ENCODE measurements at regions not wholly inside any gene's neighbourhood (a gene's known extent, or its start where the extent isn't known, plus 50 kb on each side); places are given as distances from the start of the nearest gene placed in this dataset.

- TF ChIP-seq CTCF (CRISPR knock-in tag; IDR thresholded peaks at IDR 0.05) = no peak
- no peak for TF ChIP-seq SUZ12 (IDR thresholded peaks at IDR 0.05; ENCODE audit: low read depth, low read length)
- TF ChIP-seq HNRNPH1 (optimal IDR thresholded peaks at IDR 0.05; ENCODE audit: low read depth, low read length) = no peak
- TF ChIP-seq HOXA7 (CRISPR knock-in tag; IDR thresholded peaks at IDR 0.05) = no peak
- TF ChIP-seq ATF7 (IDR thresholded peaks at IDR 0.05) = no peak
- TF ChIP-seq ATF7 (CRISPR knock-in tag; IDR thresholded peaks at IDR 0.05) = no peak
- no peak for TF ChIP-seq EP300 (IDR thresholded peaks at IDR 0.05; ENCODE audit: low read depth in 2 of 2, low read length in 2 of 2)
- no peak for TF ChIP-seq EP300 (CRISPR knock-in tag; IDR thresholded peaks at IDR 0.05; ENCODE audit: borderline replicate concordance)
Measured at GRCh38 chr1:22263359-22263758, 120.5 kb upstream of the WNT4 start.

Data from HepG2 (cell line).